OCI-LY7 (cell line): ENCODE measurements at regions not wholly inside any gene's neighbourhood (a gene's known extent, or its start where the extent isn't known, plus 50 kb on each side); places are given as distances from the start of the nearest gene placed in this dataset.

Source experiments
- CTCF ChIP-seq: fragments of 200-600 bp; sonication (generic); conservative IDR thresholded peaks from 2 replicates; pipeline ENCODE4 v1.5.1; 2014; ENCODE audit warnings: mild to moderate bottlenecking, antibody characterized with exemption, low read length, moderate library complexity, mixed read lengths
- EZH2phosphoT487 ChIP-seq: fragments of 200-600 bp; sonication (generic); IDR thresholded peaks from 2 replicates; pipeline ENCODE4 v1.6.1; 2018; ENCODE audit warnings: low read depth, borderline replicate concordance, mild to moderate bottlenecking, mixed run types, antibody characterized with exemption, low read length, moderate library complexity, mixed read lengths

GRCh38 chr6:170029416-170030283 lies 261.2 kb downstream of the DLL1 start:
- TF ChIP-seq EZH2phosphoT487, result no peak
- no peak for TF ChIP-seq CTCF
